Pancreas (tissue), 10 donors: ENCODE measurements at regions not wholly inside any gene's neighbourhood (a gene's known extent, or its start where the extent isn't known, plus 50 kb on each side); places are given as distances from the start of the nearest gene placed in this dataset.
"Not testable (repeated sequence)": the region's sequence is repeated elsewhere in the genome, so short reads cannot be mapped to it uniquely, and the experiment has no call there.

Experiments used
- ATAC-seq, 4 donors: fragments of 200-7000 bp; cut with Tn5 transposase; one replicate each; pipeline versions ENCODE4 v1.8.0 to v1.9.1; 2020; ENCODE audit warnings: mild to moderate bottlenecking in 4 of 4, moderate library complexity in 4 of 4
- DNase-seq, 6 donors: peaks; one replicate each; pipeline ENCODE4 v3.0.0-alpha.2; 2020
- FAIRE-seq: peaks from 2 replicates; lab custom pipeline; 2012; peaks lifted over from hg19 to GRCh38; lab: Jason Lieb, UNC
- H3K27ac ChIP-seq, 4 donors: fragments of 200-600 bp; sonication (generic); 1 replicate in 3 of 4; 2 replicates in 1 of 4; pipeline versions ENCODE4 v1.5.0 to v1.8.0; 2020
- H3K27me3 ChIP-seq, 4 donors: fragments of 200-600 bp; one replicate each; pipeline ENCODE4 v1.8.0; 2021
- H3K36me3 ChIP-seq, 3 donors: fragments of 200-600 bp; sonication (generic) in 1 of 3; one replicate each; pipeline versions ENCODE4 v1.5.0 to v1.8.0; 2020 to 2021
- H3K4me1 ChIP-seq, 3 donors: fragments of 200-600 bp; one replicate each; pipeline ENCODE4 v1.8.0; 2021
- H3K4me3 ChIP-seq, 4 donors: fragments of 200-600 bp; sonication (generic) in 2 of 4; one replicate each; pipeline versions ENCODE4 v1.5.0 to v1.8.0; 2020 to 2021
- H3K9me3 ChIP-seq, 4 donors: fragments of 200-600 bp; one replicate each; pipeline ENCODE4 v1.8.0; 2021
- CTCF ChIP-seq, 4 donors: fragments of 200-600 bp; sonication (generic) in 3 of 4; IDR thresholded peaks; one replicate each; pipeline versions ENCODE4 v1.5.0 to v1.8.0; 2021; ENCODE audit warnings: antibody characterized with exemption in 4 of 4
- whole genome bisulfite sequencing, 2 donors: extraction: QIAGEN DNeasy Blood & Tissue Kit; methylation state at CpG; one replicate each; pipeline ENCODE4 v1.1.7; 2013; 5-methylcytosine and 5-hydroxymethylcytosine counted together
- intact Hi-C, 3 donors: fragments of 100-400 bp; cut with DNase I; formaldehyde crosslinking; loops; one replicate each; pipeline versions ENCODE4 v1.11.1 to v1.14.2; 2022
- donor health status: healthy with polysubstance abuse.
- donor health status: DM: no; HTN: no; CAD: no; lungs with moderate emphysema.
- donor health status: DM: no; HTN: no; CAD: no.
- donor health status: control.
- donor health status: control.
- donor health status: Bipolar disorder and iron deficiency.
- donor health status: DM: yes; HTN: yes; CAD: no.
- donor health status: DM: no; HTN: no; CAD: no.
- donor health status: DM: no; HTN: no; CAD: no.
- donor health status: DM: yes; HTN: yes; CAD: no.

GRCh38 chr4:82301390-82301789 lies 72.4 kb downstream of the HNRNPD start:
- H3K36me3 ChIP-seq, H3K4me1 ChIP-seq, H3K27me3 ChIP-seq, H3K27ac ChIP-seq, H3K4me3 ChIP-seq, H3K9me3 ChIP-seq, DNase-seq, ATAC-seq, intact Hi-C loops, FAIRE-seq: not testable (repeated sequence)

- no peak overlapping the region for H3K27ac ChIP-seq
- intact Hi-C loops: no loop called here
- no peak for ATAC-seq
- no peaks in the 10 kb centered on the region for H3K4me1 ChIP-seq
- H3K36me3 ChIP-seq: no peaks in the 10 kb centered on the region
- no peaks in the 10 kb centered on the region for H3K27me3 ChIP-seq
- no peak overlapping the region for H3K4me3 ChIP-seq
- no peak for DNase-seq
- no peak for FAIRE-seq
- no peak for TF ChIP-seq CTCF (IDR thresholded peaks at IDR 0.05)
- H3K9me3 ChIP-seq: no peaks in the 10 kb centered on the region
- 92 to 97% methylated on average over 2 of the region's 2 CpGs for WGBS, 2 donors
Measured at GRCh38 chr4:82293304-82293703, 80.5 kb downstream of the HNRNPD start.

- no peak for TF ChIP-seq CTCF (IDR thresholded peaks at IDR 0.05)
- DNase-seq: no peak
- no peak overlapping the region for H3K27ac ChIP-seq
- ATAC-seq: no peak
- no peaks in the 10 kb centered on the region for H3K36me3 ChIP-seq
- FAIRE-seq: no peak
- WGBS, 2 donors: 51 to 55% methylated on average over 5 of the region's 5 CpGs
- no peaks in the 10 kb centered on the region for H3K9me3 ChIP-seq
- H3K27me3 ChIP-seq: no peaks in the 10 kb centered on the region
- no peaks in the 10 kb centered on the region for H3K4me1 ChIP-seq
- intact Hi-C loops: no loop called here
- no peak overlapping the region for H3K4me3 ChIP-seq
Measured at GRCh38 chr4:82287720-82288119, 86.1 kb downstream of the HNRNPD start.

- 2% methylated on average over 58 to 61 of the region's 61 CpGs for WGBS, 2 donors
- Histone ChIP-seq H3K36me3 (no peaks in the 10 kb centered on the region), H3K9me3 (no peaks in the 10 kb centered on the region), H3K27me3 (no peaks in the 10 kb centered on the region), H3K4me1 (no peaks in the 10 kb centered on the region), H3K4me3 (peak overlapping the region in 3 of 4 donors; percentile 10 to 39 (median 37)), H3K27ac (peak overlapping the region; percentile 49 to 75 (median 58))
- peak; percentile 83 for FAIRE-seq
- peak; percentile 93 to 97 (median 96) for TF ChIP-seq CTCF (IDR thresholded peaks at IDR 0.05)
- peak; percentile 99 to 100 (median 100) for DNase-seq
- peak; percentile 96 to 99 (median 98) for ATAC-seq
- intact Hi-C loops: no loop called here
Measured at GRCh38 chr4:82284858-82285805, 88.7 kb downstream of the HNRNPD start.

- intact Hi-C loops: no loop called here
- TF ChIP-seq CTCF (IDR thresholded peaks at IDR 0.05): no peak
Measured at GRCh38 chr4:82284475-82284857, 89.3 kb downstream of the HNRNPD start.

More at GRCh38 chr4:82284475-82284857, 89.3 kb downstream of the HNRNPD start:
- H3K27me3 ChIP-seq: no peaks in the 10 kb centered on the region
- H3K4me3 ChIP-seq: peak overlapping the region in 3 of 4 donors; percentile 10 to 39 (median 37)
- no peak for FAIRE-seq
- no peaks in the 10 kb centered on the region for H3K4me1 ChIP-seq
- peak in 1 of 4 donors; percentile 1 for ATAC-seq
- no peaks in the 10 kb centered on the region for H3K9me3 ChIP-seq
- H3K36me3 ChIP-seq: no peaks in the 10 kb centered on the region
- H3K27ac ChIP-seq: peak overlapping the region in 2 of 4 donors; percentile 49 to 75
- DNase-seq: no peak
- 1 to 2% methylated on average over 9 of the region's 9 CpGs for WGBS, 2 donors
